TTC549 (cell line): ENCODE measurements at regions not wholly inside any gene's neighbourhood (a gene's known extent, or its start where the extent isn't known, plus 50 kb on each side); places are given as distances from the start of the nearest gene placed in this dataset.

Source experiments
- FAIRE-seq: peaks from 2 replicates; lab custom pipeline; 2012; peaks lifted over from hg19 to GRCh38; lab: Jason Lieb, UNC

DNA sequence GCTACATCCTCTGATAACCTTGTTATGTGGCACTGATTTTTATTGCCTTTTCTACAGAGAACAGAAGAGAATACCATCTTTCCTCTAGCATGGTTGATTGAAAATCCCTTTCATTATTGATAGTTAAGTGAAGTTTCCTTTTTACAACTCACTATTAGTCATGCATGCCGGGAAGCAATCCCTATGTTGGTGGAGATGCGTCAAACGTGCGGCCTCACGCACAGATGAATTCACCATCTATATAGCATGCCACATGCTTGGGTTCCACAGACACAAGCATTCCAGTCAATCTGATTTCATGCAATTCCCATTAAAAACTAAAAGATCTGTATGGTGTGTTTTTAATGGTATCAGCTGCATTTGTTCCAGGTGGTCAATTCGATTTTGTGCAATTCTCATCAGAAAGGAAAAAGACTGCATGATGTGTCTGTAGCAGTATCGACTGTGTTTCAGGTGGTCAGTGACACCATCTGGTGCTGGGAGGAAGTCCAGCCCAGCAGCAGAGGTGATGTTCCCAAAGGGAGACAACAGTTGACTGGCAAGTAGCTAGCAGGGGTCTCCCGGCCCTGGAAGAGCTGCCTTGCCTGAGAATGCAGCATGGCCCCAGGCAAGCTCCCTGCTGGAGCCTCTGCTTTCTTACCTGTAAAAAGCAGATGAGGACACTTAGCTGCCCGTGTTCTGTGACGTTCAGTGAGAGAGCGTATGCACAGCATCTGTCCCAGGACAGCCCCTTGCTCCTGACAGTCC, 151.3 kb upstream of the NCK2 start:
- FAIRE-seq, result no peak

DNA sequence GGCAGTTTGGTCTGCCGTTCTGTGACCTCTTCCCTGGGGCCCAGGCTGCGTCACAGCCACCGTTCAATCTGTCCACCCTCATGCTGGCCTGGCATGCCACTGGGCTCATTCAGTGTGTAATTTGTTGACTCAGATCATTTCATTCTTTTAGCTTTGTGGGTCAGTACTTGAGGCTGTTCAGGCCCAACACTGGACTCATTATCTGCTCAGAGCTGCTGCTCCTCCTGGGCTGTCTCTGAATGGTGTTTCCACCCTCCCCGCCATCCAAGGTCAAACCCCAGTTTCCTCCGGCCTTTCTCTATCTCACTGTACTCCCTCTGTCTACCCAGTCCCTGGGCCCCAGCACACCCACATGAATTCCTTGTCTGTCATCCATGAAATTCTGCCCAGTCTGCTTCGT, 152.4 kb upstream of the NCK2 start:
- FAIRE-seq, result no peak

DNA sequence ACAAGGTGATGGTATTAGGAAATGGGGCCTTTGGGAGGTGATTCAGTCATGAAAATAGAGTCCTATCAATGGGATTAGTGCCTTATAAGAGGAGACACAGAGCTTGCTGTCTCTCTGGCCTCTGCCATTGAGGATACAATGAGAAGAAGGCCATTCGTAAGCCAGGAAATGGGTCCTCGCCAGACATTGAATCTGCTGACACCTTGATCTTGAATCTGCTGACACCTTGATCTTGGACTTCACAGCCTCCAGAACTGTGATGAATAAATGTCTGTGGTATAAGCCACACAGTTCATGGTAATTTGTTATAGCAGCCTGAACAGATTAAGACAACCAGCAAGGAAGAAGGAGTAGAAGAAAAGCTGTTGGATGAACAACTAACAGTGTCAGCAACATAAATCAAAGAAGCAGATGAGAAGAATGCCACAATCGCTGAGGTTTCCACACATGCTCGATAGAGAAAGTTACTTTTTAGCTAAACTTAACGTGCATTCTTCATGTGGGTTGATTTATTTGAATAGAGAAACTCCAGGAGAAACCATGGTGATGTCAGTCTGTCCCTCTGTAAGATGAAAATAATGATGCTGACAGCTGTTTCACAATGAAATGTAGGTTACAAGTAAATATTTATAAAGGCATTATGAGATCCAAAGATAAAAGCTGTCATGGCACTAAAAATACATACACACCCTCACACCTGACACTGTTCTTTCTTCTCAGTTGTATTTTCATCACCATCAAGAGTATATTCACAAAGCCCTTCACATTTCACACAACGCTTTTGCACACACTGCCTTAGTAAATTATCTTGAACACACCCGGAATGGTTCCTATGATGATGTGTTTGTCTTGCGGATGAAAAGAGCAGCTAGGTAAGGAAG, 153.7 kb upstream of the NCK2 start:
- no peak for FAIRE-seq

DNA sequence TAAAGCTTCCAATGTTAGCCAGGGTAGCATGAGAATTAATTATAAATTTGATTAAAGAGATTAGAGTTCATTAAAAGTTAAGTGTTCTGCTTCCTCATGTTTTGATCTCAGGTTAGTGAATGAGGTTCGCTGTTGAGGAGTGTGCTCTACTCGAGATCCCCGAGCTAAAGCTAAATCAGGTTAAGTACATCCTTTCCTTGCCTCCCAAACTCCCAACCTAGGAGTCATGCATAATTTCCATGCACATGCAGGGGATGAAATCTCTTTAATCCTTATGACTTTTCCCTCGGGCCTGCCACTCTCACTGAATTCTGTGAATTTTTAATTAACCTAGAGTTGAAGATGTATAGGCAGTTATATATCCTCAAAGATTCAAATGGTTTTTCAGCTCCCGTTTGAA, 156.1 kb upstream of the NCK2 start:
- FAIRE-seq, result no peak

DNA sequence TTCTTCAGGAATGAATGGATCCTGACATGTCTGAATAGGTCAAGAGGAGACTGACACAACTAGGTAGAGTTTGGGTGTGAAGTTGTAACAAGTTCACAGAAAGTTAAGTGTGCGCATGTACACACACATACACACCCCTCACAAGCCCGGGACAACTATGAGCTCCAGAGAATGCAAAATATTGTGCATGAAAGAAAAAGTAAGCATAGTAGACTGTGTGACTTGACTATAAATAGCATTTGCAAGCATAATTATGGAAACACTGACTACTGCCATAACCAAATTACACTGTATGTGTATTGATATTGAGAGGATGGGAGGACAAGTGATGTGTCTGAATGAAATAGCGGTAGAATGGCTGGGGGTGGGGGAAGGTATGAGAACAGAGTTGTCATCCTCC, 157.1 kb upstream of the NCK2 start:
- no peak for FAIRE-seq

DNA sequence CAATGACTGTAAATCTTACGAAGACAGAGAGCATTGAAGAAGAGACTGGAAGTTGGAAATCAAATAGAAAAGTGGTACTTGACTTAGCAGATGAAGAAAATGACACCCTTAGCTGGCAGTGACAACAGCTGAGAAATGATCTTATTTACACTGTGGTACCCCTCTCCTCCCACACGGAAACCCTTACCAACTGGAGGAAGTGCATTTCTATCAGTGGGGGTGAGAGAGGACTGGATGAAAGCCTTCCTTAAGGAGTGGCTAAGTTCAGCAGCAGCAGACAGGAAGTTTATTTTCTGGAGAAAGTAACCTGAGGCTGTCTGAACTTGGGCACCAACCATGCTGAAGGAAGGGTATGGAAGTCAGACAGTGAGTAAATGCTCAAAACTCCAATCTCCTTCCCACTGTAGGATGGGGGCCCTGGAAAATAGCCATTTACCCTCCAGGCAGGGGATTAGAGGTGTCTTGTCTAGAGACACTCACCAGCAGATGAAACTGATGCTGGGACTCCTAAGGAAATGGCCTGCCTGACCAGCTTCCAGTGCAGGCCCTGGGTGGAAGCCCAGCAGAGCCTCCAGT, 160.2 kb upstream of the NCK2 start:
- no peak for FAIRE-seq

DNA sequence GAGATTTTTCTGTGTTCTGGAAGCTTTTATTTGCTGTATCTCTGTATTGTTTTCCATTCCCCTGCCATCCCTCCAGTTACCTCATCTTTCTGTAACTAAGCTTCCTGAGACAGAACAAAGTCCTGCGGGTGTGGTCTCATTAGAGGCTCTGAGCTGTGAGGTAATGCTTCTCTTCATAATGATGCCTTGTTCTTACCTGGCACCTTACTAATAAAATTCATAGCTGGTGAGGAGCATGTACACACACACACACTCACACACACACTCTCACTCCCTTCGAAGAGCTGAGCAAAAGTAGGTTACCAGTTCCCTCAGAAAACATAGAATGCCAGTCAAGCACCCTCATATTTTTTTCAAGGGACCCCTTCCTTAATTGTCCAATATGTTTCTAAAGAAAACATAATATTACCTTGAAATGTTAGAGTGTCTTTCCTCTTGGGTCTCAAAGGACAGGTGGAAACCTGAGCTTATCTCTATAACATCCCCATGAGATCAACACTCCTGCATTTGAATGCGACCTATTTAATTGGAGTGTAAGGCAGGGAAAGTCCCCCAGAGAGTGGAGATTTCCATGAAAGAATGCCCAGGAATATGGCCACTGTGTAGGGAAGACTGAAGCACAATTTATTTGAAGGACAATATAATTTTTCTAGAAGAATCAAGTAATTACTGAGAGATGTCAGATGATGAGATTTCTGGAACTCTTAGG, 161.6 kb upstream of the NCK2 start:
- no peak for FAIRE-seq

DNA sequence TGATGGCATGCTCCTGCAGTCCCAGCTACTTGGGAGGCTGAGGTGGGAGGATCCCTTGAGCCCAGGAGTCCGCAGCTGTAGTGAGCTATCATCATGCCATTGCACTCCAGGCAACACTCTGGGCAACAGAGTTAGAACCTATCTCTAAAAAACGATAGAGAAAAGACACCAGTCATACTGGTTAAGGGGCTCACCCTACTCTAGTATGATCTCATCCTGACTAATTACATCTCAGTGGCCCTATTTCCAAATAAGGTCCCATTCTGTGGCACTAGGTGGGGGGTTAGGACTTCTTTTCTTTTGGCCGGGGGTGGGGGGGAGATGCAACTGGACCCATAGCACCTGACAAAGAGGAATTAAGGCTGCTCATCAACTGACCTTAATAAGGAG, 163.2 kb upstream of the NCK2 start:
- no peak for FAIRE-seq

DNA sequence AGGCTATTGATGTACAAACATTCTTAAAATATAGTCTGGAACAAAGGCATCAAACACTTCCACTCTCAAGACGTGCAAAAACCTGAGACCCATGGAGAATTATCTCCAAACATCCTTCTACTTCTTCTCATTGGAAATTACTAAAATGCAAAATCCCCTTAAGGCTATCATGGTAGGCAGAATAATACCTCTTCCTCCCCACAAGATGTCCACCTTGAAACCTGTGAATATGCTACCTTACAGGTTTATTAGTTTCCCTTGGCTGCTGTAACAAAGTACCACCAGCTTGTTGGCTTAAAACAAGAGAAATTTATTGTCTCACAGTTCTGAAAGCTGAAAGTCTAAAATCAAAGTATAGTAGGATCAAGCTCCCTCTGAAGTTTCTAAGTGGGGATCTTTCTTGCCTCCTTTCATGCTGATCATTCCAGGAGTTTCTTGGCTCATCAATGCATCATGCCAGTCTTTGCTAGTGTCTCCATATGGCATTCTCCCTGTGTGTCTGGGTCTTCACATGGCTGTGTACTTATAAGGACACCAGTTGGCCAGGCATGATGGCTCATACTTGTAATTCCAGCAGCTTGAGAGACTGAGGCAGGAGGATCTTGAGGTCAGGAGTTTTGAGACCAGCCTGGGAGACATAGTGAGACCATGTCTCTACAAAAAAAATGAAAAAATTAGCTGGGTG, 163.7 kb upstream of the NCK2 start:
- FAIRE-seq, result no peak

DNA sequence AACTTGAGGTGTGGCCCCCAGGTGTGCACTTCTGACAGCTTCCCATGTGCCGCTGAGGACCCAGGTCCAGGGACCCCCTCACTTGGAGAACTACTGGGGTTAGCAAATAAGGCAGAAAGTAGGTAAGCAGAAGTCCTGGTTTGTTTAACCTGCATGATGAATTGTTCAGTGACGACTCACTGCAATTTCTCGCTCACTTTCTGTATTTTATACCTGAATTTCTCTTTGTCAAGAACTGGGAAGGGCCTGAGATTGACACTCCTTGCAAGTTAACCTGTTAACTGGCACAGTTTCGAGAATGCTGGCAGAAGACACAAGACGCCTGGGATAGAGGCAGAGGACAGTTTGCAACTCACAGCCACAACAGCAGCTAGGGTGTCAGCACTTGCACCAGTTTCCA, 164.5 kb upstream of the NCK2 start:
- FAIRE-seq, result no peak

DNA sequence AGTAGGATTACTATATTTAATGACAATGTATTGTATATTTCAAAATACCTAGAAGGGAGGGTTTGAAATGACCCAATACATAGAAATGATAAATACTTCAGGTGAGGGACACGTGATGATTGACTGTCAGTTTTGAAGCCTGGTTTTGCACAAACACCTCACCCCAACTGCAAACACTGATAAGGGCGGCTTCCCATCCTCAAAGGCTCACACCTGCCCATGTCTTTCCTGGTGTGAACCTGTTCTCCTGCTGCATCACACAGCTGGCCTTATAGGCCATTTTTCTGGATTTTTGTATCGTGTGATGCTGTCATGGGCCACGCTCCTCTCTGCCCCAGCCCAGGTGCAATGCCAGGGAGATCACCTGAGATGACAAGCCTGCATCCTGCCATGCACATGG, 166.5 kb upstream of the NCK2 start:
- FAIRE-seq, result no peak

DNA sequence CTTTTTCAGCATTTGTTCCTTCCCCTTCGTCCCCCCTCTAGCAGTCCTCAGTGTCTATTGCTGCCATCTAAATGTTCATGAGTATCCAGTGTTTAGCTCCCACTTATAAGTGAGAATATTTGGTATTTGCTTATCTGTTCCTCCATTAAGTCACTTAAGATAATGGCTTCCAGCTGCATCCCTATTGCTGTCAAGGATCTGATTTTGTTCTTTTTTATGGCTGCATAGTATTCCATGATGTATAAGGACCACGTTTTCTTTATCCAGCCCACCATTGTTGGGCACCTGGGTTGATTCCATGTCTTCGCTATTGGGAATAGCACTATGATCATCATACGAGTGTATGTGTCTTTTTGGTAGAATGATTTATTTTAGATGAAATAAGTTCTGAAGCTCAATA, 166.9 kb upstream of the NCK2 start:
- FAIRE-seq, result no peak

DNA sequence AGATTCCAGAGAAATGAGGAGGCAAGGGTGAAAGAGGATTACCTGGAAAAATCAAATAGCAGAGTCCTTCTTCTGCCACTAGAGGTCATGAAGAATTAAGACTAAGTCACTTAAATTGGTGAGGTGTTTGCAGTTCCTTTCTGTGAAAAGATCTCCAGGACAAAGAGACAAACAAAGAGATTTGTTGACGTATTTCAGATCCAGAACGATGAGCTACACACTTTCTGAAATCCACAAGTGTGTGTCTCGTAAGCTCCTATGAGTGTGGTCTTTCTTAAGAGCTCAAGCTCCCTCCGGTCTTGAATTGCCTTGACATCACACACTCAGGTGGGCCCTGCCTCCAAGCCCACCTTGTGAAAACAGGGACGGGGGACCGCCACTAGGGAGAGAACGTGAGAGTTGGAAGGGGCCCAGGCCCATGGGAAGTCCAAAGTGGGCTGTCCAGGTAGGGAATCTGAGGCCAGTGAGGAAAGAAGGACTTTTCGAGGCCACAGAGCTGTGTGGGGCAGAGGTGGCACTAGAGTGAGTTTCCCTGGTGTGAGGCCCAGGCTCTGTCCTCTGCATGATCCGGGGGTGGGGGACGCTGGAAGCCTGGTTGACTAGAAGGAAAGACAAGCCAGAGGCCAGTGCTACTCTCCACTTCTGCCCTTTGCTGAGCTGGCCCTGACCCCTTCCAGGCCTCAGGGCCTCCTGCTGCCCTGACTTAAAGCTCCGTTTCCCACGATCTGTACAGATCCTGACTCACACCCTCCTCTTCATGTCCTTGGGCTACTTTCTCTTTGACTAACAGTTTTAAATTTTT, 168.1 kb upstream of the NCK2 start:
- FAIRE-seq, result no peak

DNA sequence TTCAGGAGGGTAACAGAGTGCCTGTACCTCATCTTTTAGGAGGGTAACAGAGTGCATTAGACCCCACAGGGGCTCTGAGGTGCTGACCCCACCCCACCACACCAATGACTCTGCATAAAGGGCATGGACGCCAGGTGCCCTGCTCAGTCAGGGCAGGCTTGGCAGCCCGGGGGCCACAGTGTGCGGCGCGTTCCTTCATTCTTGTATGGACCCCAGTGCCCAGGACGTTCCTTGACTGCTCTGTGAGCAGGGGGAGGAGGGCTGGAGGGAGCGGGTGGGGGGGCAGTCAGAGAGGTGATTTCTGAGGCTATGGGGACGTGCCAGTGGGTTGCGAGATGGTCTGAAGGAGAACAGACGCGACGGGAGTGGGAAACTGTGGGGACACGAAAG, 168.7 kb upstream of the NCK2 start:
- FAIRE-seq, result no peak

DNA sequence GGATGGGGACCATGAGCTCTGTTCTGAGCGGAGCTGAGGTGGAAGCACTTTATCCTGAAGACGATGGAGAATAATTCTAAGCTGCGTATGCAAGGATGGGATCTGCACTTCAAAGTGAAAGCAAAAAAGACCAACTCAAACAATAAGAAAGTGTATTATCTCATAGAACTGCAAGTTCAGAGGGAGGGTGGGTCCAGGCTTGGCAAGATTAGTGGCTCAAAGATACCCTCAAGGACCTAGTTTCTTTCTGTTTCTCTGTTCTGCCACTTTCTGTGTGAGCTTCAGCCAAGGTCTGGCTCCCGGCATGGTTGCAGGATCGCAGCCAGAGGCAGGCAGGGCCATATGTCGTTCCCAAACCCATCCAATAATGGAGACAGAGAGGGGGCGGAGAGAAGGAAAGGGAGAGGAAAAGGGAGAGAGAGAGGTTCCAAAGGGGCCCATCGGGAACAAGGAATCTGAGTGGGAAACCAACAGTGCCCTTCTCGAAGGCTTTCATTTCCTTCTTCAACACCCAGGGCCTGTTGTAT, 169.2 kb upstream of the NCK2 start:
- no peak for FAIRE-seq

DNA sequence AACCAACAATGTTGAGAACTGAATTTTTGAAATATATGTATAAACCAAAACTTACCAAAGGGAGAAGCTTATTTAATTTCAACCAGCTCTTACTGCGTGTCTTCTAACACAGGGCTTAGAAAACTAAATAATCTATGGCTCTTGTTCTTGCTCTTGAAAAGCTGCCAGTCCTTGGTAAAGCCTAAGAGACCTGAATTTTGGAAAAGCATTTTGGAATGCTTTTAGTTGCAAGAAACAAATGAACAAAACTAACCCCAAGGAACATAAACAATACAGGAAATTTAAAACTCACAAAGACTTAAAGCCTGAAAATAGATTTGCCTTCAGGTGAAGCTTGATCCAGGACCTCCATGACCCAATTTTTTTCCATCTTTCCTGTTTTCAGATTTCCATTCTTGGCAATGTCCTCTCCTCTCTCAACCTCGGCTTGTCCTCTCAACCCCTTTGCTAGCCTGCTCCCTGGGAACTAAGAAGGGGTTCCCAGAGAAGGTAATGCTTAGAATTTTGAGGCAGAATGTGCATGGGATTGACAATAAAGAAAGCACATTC, 169.8 kb upstream of the NCK2 start:
- no peak for FAIRE-seq

DNA sequence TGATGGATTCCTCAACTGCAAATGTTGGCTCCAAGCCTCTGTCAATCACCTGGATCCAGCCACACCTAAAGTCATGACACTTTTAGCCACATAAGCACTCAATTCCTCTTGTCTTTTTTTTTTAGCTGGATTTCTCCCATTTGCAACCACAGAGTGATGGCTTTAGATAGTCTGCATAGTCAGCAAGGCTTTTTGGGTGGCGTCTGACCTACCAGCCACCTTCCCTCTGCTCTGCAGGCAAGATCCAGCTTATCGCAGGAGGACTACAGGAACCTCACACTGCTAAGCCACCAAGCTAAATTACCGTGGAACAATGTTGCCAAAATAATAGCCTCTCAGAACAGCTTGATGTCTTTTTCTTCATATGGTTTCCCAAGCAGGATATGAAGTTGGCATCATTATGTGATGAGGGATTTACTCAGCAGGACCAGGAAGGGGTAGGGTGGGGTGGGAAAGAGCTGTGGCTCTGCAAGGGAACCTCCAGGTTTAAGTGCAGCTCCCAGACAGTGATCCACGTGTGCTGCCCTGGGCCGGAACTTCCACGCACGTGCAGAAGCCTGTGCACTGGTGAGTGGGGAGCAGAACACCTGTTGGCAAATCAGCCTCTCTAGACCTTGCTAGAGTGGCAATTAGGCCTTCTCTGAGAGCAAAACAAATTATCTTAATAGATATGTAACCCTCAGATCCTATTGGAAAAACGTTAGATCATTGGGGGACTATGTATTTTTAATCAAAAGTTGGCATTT, 170.6 kb upstream of the NCK2 start:
- no peak for FAIRE-seq

DNA sequence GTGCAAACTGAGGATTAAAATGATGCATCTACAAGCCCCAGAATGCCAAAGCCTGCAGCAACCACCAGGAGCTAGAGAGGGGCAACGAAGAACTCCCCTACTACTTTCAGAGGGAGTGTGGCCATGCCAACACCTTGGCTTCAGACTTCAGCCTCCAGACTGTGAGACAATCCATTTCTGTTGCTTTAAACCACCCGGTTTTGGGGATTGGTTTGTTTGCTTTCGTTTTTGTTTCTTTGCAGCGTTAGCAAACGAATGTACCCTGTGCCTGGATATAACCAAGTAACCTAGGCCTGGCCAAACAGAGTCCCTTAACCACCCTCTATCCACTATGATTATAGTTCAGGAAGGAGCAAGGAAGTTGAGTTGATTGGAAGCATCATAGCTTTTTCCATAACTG, 171.2 kb upstream of the NCK2 start:
- no peak for FAIRE-seq

DNA sequence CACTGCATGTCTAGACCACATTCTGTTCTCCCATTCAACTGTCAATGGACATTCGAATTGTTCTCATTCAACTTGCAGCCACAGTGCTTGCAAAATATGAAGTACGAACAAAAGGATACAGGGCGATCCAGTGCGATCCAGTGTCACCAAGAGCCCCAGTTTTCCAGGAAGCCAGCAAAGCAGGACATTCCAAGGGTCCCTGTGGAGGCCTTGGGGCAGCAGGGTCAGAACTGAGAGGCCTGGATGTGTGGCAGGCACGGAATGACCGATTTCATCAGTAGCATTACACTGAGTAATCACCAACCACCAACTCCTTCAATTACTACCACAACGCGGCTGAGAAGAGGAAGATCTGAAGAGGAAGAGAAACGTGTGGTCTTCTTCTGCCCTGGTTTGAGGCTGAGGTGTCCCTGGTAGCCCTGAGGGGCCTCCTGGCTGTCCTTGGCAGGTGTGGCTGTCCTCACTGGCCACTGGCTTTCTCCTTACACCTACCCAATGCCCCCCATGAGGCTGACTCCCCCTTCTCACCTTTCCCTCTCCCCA, 172.7 kb upstream of the FHL2 start:
- FAIRE-seq, result no peak

DNA sequence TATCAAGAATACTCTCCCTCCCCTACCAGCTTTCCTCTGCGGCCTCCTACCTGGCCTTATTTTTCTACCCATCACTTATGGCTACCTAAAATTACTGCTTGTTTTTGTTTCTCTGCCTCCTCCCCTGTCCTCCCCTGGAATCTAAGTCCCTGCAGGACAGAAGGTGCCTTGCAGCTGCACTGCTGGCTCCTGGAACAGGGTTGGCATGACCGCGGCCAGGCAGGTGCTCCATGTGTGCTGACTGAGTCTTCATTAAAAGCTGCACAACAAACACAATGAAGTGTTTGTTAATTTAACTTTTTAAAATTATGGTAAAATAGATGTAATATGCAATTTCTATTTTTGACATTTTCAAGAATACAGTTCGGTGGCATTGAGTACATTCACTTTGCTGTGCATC, 171.9 kb upstream of the FHL2 start:
- no peak for FAIRE-seq
